ENCODE measurements at regions not wholly inside any gene's neighbourhood (a gene's known extent, or its start where the extent isn't known, plus 50 kb on each side); places are given as distances from the start of the nearest gene placed in this dataset.

DNA sequence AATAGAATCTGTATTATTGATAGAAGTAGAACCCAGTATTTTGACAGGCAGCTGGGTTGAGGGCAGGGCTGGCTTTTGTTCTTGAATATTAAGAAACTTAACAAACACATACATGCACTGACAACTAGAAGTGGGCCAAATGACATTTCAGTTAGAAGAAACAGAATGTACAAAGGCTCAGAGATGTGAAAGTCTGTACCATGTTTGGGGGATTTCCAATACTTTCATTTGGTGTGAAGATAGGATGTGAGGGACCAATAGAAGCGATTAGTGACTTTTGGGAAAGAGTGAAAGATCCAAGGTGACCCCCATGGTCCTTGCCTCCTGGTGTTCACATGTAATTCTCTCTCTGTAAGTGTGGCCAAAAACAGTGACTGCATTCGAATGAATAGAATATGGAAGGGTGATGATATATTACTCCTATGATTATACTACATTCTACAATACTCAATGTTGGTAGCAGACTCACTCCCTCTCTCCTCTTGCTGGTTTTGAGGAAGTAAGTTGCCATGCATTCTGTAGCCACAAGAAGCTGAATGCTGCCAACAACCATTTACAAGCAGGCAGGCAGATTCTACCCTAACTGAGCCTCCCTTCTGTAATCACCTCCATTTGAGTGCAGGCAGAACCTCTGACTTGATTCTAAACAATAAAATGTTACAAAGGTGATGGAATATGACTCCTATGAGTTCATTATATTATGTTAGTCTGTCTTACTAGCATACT lies 151.4 kb downstream of the TMEM168 start:
- no peak for TF ChIP-seq POLR2A (IDR thresholded peaks at IDR 0.05)
- TF ChIP-seq CTCF (IDR thresholded peaks at IDR 0.05) = no peak
- TF ChIP-seq EP300 (IDR thresholded peaks at IDR 0.05) = no peak
- TF ChIP-seq POLR2AphosphoS5 (IDR thresholded peaks at IDR 0.05) = no peak

All from upper lobe of left lung (tissue), 4 donors.